ENCODE measurements at regions not wholly inside any gene's neighbourhood (a gene's known extent, or its start where the extent isn't known, plus 50 kb on each side); places are given as distances from the start of the nearest gene placed in this dataset.

- TF ChIP-seq CTCF (conservative IDR thresholded peaks at IDR 0.05) (no peak), ZFX (IDR thresholded peaks at IDR 0.05) (no peak)
Measured at GRCh38 chr20:55528482-55528881, 476.8 kb downstream of the CBLN4 start.
